Naive thymus-derived CD8-positive, alpha-beta T cell (primary cell): ENCODE measurements at regions not wholly inside any gene's neighbourhood (a gene's known extent, or its start where the extent isn't known, plus 50 kb on each side); places are given as distances from the start of the nearest gene placed in this dataset.
"Not testable (repeated sequence)": the region's sequence is repeated elsewhere in the genome, so short reads cannot be mapped to it uniquely, and the experiment has no call there.

Experiments
- ATAC-seq, 2 donors: fragments of 150-1000 bp; cut with Tn5 transposase in 1 of 2; sonication (Bioruptor Pico), chemical (Tn5 transposase) in 1 of 2; 1 replicate in 1 of 2; 2 replicates in 1 of 2; pipeline ENCODE4 v1.10.0; 2021; ENCODE audit warnings: mild to moderate bottlenecking in 2 of 2, moderate library complexity in 2 of 2
- POLR2A ChIA-PET: fragments of 350-600 bp; sonication (Branson Sonifier 250); formaldehyde crosslinking; loops from one replicate; lab custom pipeline; 2021; ENCODE audit warnings: antibody characterized with exemption; lab: Charles Lee
- DNase-seq, 10 donors: peaks; one replicate each; pipeline versions ENCODE4 v3.0.0 to v3.0.0-alpha.2; 2020 to 2022
- H3K27ac Mint-ChIP-seq, 10 donors: one replicate each; pipeline ENCODE4 v1.8.0; 2020 to 2022; ENCODE audit warnings: mild to moderate bottlenecking in 10 of 10, mixed read lengths in 10 of 10, moderate library complexity in 4 of 10, inconsistent platforms in 1 of 10
- H3K27me3 Mint-ChIP-seq, 5 donors: one replicate each; pipeline ENCODE4 v1.8.0; 2021 to 2022; ENCODE audit warnings: mixed read lengths in 5 of 5
- H3K36me3 Mint-ChIP-seq, 3 donors: one replicate each; pipeline ENCODE4 v1.8.0; 2020 to 2022; ENCODE audit warnings: mixed read lengths in 3 of 3, mild to moderate bottlenecking in 2 of 3, inconsistent platforms in 1 of 3
- H3K4me1 Mint-ChIP-seq, 4 donors: one replicate each; pipeline ENCODE4 v1.8.0; 2021 to 2022; ENCODE audit warnings: mixed read lengths in 4 of 4
- H3K4me3 Mint-ChIP-seq, 10 donors: one replicate each; pipeline ENCODE4 v1.8.0; 2020 to 2022; ENCODE audit warnings: mild to moderate bottlenecking in 10 of 10, mixed read lengths in 10 of 10, moderate library complexity in 6 of 10, inconsistent platforms in 1 of 10
- H3K9me3 Mint-ChIP-seq, 9 donors: one replicate each; pipeline ENCODE4 v1.8.0; 2020 to 2022; ENCODE audit warnings: mixed read lengths in 9 of 9, mild to moderate bottlenecking in 3 of 9, inconsistent platforms in 1 of 9, moderate library complexity in 1 of 9

GRCh38 chr10:123361832-123362231 is 207.6 kb downstream of the BUB3 start:
- Mint-ChIP-seq H3K4me3 (no peak overlapping the region), H3K36me3 (no peaks in the 10 kb centered on the region)
- POLR2A ChIA-PET: no interaction called here

GRCh38 chr10:123367195-123367594 is 213.0 kb downstream of the BUB3 start:
- H3K4me3 Mint-ChIP-seq: no peak overlapping the region
- H3K36me3 Mint-ChIP-seq: peaks cover 0 to 20% (median 12%) of the 10 kb centered on the region in 3 donors
- H3K9me3 Mint-ChIP-seq: peaks cover 0 to 25% (median 5%) of the 10 kb centered on the region in 9 donors
- ATAC-seq (no peak), DNase-seq (no peak)
- no peaks in the 10 kb centered on the region for H3K4me1 Mint-ChIP-seq
- POLR2A ChIA-PET: no interaction called here
- H3K27me3 Mint-ChIP-seq: peaks cover 0 to under 1% (median 0%) of the 10 kb centered on the region in 5 donors
- no peak overlapping the region for H3K27ac Mint-ChIP-seq

More at GRCh38 chr10:123361832-123362231, 207.6 kb downstream of the BUB3 start:
- no peak for ATAC-seq
- no peaks in the 10 kb centered on the region for H3K4me1 Mint-ChIP-seq
- peaks cover 2 to 21% (median 4%) of the 10 kb centered on the region in 5 donors for H3K27me3 Mint-ChIP-seq
- no peak overlapping the region for H3K27ac Mint-ChIP-seq
- DNase-seq: no peak
- H3K9me3 Mint-ChIP-seq: peaks cover 0 to 2% (median 0%) of the 10 kb centered on the region in 9 donors

- DNase-seq, ATAC-seq, H3K27me3 Mint-ChIP-seq, POLR2A ChIA-PET, H3K4me1 Mint-ChIP-seq, H3K4me3 Mint-ChIP-seq: not testable (repeated sequence)
- Mint-ChIP-seq H3K27ac (peak overlapping the region in 1 of 10 donors; percentile 63), H3K36me3 (peaks cover 0 to 24% (median 18%) of the 10 kb centered on the region in 3 donors), H3K9me3 (peaks cover 0 to 25% (median 6%) of the 10 kb centered on the region in 9 donors)
Observed at GRCh38 chr10:123371626-123372025, 217.4 kb downstream of the BUB3 start.

GRCh38 chr10:123373591-123373990 is 219.4 kb downstream of the BUB3 start:
- Mint-ChIP-seq H3K27me3 (peaks cover 0 to 2% (median 0%) of the 10 kb centered on the region in 5 donors), H3K4me3 (no peak overlapping the region), H3K36me3 (peaks cover 0 to 24% (median 18%) of the 10 kb centered on the region in 3 donors), H3K4me1 (no peaks in the 10 kb centered on the region), H3K9me3 (peaks cover 0 to 25% (median 5%) of the 10 kb centered on the region in 9 donors), H3K27ac (no peak overlapping the region)
- no peak for ATAC-seq
- no peak for DNase-seq
- POLR2A ChIA-PET: no interaction called here

GRCh38 chr10:123375097-123375496 is 220.9 kb downstream of the BUB3 start:
- POLR2A ChIA-PET: no interaction called here

GRCh38 chr10:123375738-123376137 is 221.5 kb downstream of the BUB3 start:
- peaks cover 0 to 6% (median 2%) of the 10 kb centered on the region in 9 donors for H3K9me3 Mint-ChIP-seq
- H3K4me3 Mint-ChIP-seq: no peak overlapping the region
- H3K4me1 Mint-ChIP-seq: no peaks in the 10 kb centered on the region
- H3K36me3 Mint-ChIP-seq: peaks cover 0 to 11% (median 9%) of the 10 kb centered on the region in 3 donors
- H3K27ac Mint-ChIP-seq: peak overlapping the region in 1 of 10 donors; percentile 42
- no peak for DNase-seq
- H3K27me3 Mint-ChIP-seq: peaks cover 0 to 5% (median 3%) of the 10 kb centered on the region in 5 donors
- ATAC-seq: no peak
- POLR2A ChIA-PET: no interaction called here

More at GRCh38 chr10:123375097-123375496, 220.9 kb downstream of the BUB3 start:
- H3K27ac Mint-ChIP-seq: no peak overlapping the region
- peaks cover 0 to 12% (median 3%) of the 10 kb centered on the region in 9 donors for H3K9me3 Mint-ChIP-seq
- H3K36me3 Mint-ChIP-seq: peaks cover 0 to 15% (median 14%) of the 10 kb centered on the region in 3 donors
- H3K4me1 Mint-ChIP-seq: no peaks in the 10 kb centered on the region
- peaks cover 0 to 2% (median 0%) of the 10 kb centered on the region in 5 donors for H3K27me3 Mint-ChIP-seq
- ATAC-seq: no peak
- DNase-seq: no peak
- H3K4me3 Mint-ChIP-seq: no peak overlapping the region

- DNase-seq: no peak
- Mint-ChIP-seq H3K27me3 (peaks cover 0 to 21% (median 8%) of the 10 kb centered on the region in 5 donors), H3K27ac (no peak overlapping the region), H3K9me3 (peaks cover 0 to 2% (median 0%) of the 10 kb centered on the region in 9 donors), H3K4me1 (no peaks in the 10 kb centered on the region), H3K4me3 (no peak overlapping the region), H3K36me3 (peaks cover 0 to 5% (median 0%) of the 10 kb centered on the region in 3 donors)
- POLR2A ChIA-PET: no interaction called here
- no peak for ATAC-seq
Observed at GRCh38 chr10:123377883-123378282, 223.7 kb downstream of the BUB3 start.

GRCh38 chr10:123378302-123378701 is 224.1 kb downstream of the BUB3 start:
- Mint-ChIP-seq H3K4me1 (no peaks in the 10 kb centered on the region), H3K27me3 (peaks cover 2 to 26% (median 8%) of the 10 kb centered on the region in 5 donors), H3K36me3 (peaks cover 0 to 3% (median 0%) of the 10 kb centered on the region in 3 donors), H3K4me3 (no peak overlapping the region), H3K27ac (no peak overlapping the region), H3K9me3 (peaks cover 0 to 2% (median 0%) of the 10 kb centered on the region in 9 donors)
- POLR2A ChIA-PET: no interaction called here
- ATAC-seq (no peak), DNase-seq (no peak)

- ATAC-seq (no peak), DNase-seq (no peak)
- POLR2A ChIA-PET: no interaction called here
- Mint-ChIP-seq H3K4me3 (no peak overlapping the region), H3K4me1 (no peaks in the 10 kb centered on the region), H3K36me3 (no peaks in the 10 kb centered on the region), H3K27me3 (peaks cover 3 to 34% (median 12%) of the 10 kb centered on the region in 5 donors), H3K27ac (no peak overlapping the region), H3K9me3 (peaks cover 0 to 4% (median 0%) of the 10 kb centered on the region in 9 donors)
Observed at GRCh38 chr10:123379156-123379555, 225.0 kb downstream of the BUB3 start.

GRCh38 chr10:123380491-123381085 is 226.4 kb downstream of the BUB3 start:
- ATAC-seq (no peak), DNase-seq (peak in 3 of 10 donors; percentile 8 to 28 (median 15))
- H3K4me1 Mint-ChIP-seq: no peaks in the 10 kb centered on the region
- peaks cover 0 to 8% (median 0%) of the 10 kb centered on the region in 3 donors for H3K36me3 Mint-ChIP-seq
- peaks cover 0 to 9% (median 0%) of the 10 kb centered on the region in 9 donors for H3K9me3 Mint-ChIP-seq
- peaks cover 4 to 36% (median 10%) of the 10 kb centered on the region in 5 donors for H3K27me3 Mint-ChIP-seq
- POLR2A ChIA-PET: no interaction called here
- no peak overlapping the region for H3K4me3 Mint-ChIP-seq
- peak overlapping the region in 1 of 10 donors; percentile 0 for H3K27ac Mint-ChIP-seq

- H3K9me3 Mint-ChIP-seq: peaks cover 0 to 15% (median 2%) of the 10 kb centered on the region in 9 donors
- no peaks in the 10 kb centered on the region for H3K4me1 Mint-ChIP-seq
- no peak overlapping the region for H3K27ac Mint-ChIP-seq
- H3K4me3 Mint-ChIP-seq: no peak overlapping the region
- POLR2A ChIA-PET: no interaction called here
- DNase-seq (no peak), ATAC-seq (no peak)
- peaks cover 0 to 14% (median 0%) of the 10 kb centered on the region in 3 donors for H3K36me3 Mint-ChIP-seq
- H3K27me3 Mint-ChIP-seq: peaks cover 5 to 36% (median 10%) of the 10 kb centered on the region in 5 donors
Observed at GRCh38 chr10:123381224-123381623, 227.0 kb downstream of the BUB3 start.

GRCh38 chr10:123382491-123382890 is 228.3 kb downstream of the BUB3 start:
- POLR2A ChIA-PET: no interaction called here
- H3K27me3 Mint-ChIP-seq: peaks cover 5 to 43% (median 13%) of the 10 kb centered on the region in 5 donors
- H3K36me3 Mint-ChIP-seq: peaks cover 0 to 27% (median 4%) of the 10 kb centered on the region in 3 donors
- peaks cover 0 to 27% (median 8%) of the 10 kb centered on the region in 9 donors for H3K9me3 Mint-ChIP-seq
- H3K4me3 Mint-ChIP-seq: no peak overlapping the region
- no peaks in the 10 kb centered on the region for H3K4me1 Mint-ChIP-seq
- ATAC-seq (no peak), DNase-seq (no peak)
- H3K27ac Mint-ChIP-seq: no peak overlapping the region

GRCh38 chr10:123385508-123386080 is 231.4 kb downstream of the BUB3 start:
- Mint-ChIP-seq H3K36me3 (peaks cover 0 to 44% (median 9%) of the 10 kb centered on the region in 3 donors), H3K4me1 (no peaks in the 10 kb centered on the region), H3K27ac (no peak overlapping the region), H3K27me3 (peaks cover 5 to 43% (median 14%) of the 10 kb centered on the region in 5 donors), H3K4me3 (no peak overlapping the region), H3K9me3 (peaks cover 0 to 43% (median 15%) of the 10 kb centered on the region in 9 donors)
- DNase-seq (no peak), ATAC-seq (no peak)
- POLR2A ChIA-PET: no interaction called here
